HepG2 (cell line): ENCODE measurements at regions not wholly inside any gene's neighbourhood (a gene's known extent, or its start where the extent isn't known, plus 50 kb on each side); places are given as distances from the start of the nearest gene placed in this dataset.

Source experiments
- ATAC-seq: fragments of 200-7000 bp; cut with Tn5 transposase; 3 replicates; pipeline ENCODE4 v1.9.1; 2020; ENCODE audit warnings: mild to moderate bottlenecking, moderate library complexity
- BruUV-seq: library from RNA; stranded (reverse); fragments of 400-500 nt; replicated peaks from 2 replicates; lab custom pipeline; 2021; lab: Mats Ljungman, UMichigan
- CTCF ChIA-PET: fragments of 300-600 bp; formaldehyde crosslinking; extraction: SDS; loops from one replicate; lab custom pipeline; 2021; ENCODE audit warnings: low total read pairs, inconsistent platforms, low intra/inter-chr PET ratio; lab: Yijun Ruan, JAX
- POLR2A ChIA-PET: fragments of 350-600 bp; sonication (Branson Sonifier 250); formaldehyde crosslinking; loops from one replicate; lab custom pipeline; 2020; ENCODE audit warnings: antibody characterized with exemption, inconsistent platforms; lab: Yijun Ruan, JAX
- DNase-seq: peaks from one replicate; pipeline ENCODE4 v3.0.0-alpha.2; 2015; ENCODE audit warnings: low spot score
- FAIRE-seq: peaks from 3 replicates; lab custom pipeline; 2011; peaks lifted over from hg19 to GRCh38; lab: Jason Lieb, UNC
- H2AFZ ChIP-seq: one replicate; pipeline ENCODE4 v1.6.1; 2011; ENCODE audit warnings: low read length, inconsistent platforms
- H3K27ac ChIP-seq: fragments of 300-600 bp; 3 replicates; pipeline ENCODE4 v1.8.0; 2011; ENCODE audit warnings: mixed run types, mild to moderate bottlenecking, mixed read lengths, low read length, inconsistent platforms; ENCODE audit not compliant: insufficient read depth; ENCODE audit errors: extremely low read length
- H3K27me3 ChIP-seq, 2 experiments: fragments of 200-600 bp in 1 of 2; 2 replicates in 1 of 2; 3 replicates in 1 of 2; pipeline versions ENCODE4 v1.6.0 to v1.8.0; 2011; ENCODE audit warnings: low read length in 2 of 2, mild to moderate bottlenecking in 2 of 2, moderate library complexity in 2 of 2, inconsistent platforms in 1 of 2; ENCODE audit not compliant: insufficient read depth in 2 of 2, control insufficient read depth in 1 of 2
- H3K36me3 ChIP-seq, 2 experiments: fragments of 200-600 bp in 1 of 2; replicated peaks in 1 of 2; 2 replicates in 1 of 2; 3 replicates in 1 of 2; pipeline versions ENCODE4 v1.5.1 to v1.8.0; 2011; ENCODE audit warnings: low read length in 2 of 2, inconsistent platforms in 1 of 2; ENCODE audit not compliant: insufficient read depth in 2 of 2, control insufficient read depth in 1 of 2
- H3K4me1 ChIP-seq: 2 replicates; pipeline ENCODE4 v1.5.1; 2012; ENCODE audit warnings: low read length, inconsistent platforms; ENCODE audit not compliant: insufficient read depth
- H3K4me2 ChIP-seq: 2 replicates; pipeline ENCODE4 v1.6.0; 2011; ENCODE audit warnings: low read depth, low read length, inconsistent platforms
- H3K4me3 ChIP-seq, 3 experiments: fragments of 200-600 bp in 1 of 3; sonication (generic), shearing (Covaris generic) in 1 of 3; replicated peaks in 1 of 3; 2 replicates each; pipeline ENCODE4 v1.5.1; 2011 to 2016; ENCODE audit warnings: low read length in 3 of 3, inconsistent platforms in 2 of 3, low read depth in 2 of 3, mild to moderate bottlenecking in 2 of 3, control low read depth in 1 of 3, mixed read lengths in 1 of 3; ENCODE audit not compliant: insufficient read depth in 1 of 3
- H3K79me2 ChIP-seq: one replicate; pipeline ENCODE4 v1.6.1; 2011; ENCODE audit warnings: low read length, inconsistent platforms; ENCODE audit not compliant: insufficient read depth
- H3K9ac ChIP-seq: 2 replicates; pipeline ENCODE4 v1.6.0; 2011; ENCODE audit warnings: mild to moderate bottlenecking, low read depth, low read length, inconsistent platforms; ENCODE audit not compliant: insufficient read depth
- H3K9me3 ChIP-seq: 2 replicates; pipeline ENCODE4 v1.5.1; 2012; ENCODE audit warnings: mild to moderate bottlenecking, low read length
- H4K20me1 ChIP-seq: 2 replicates; pipeline ENCODE4 v1.6.0; 2011; ENCODE audit warnings: inconsistent platforms, mild to moderate bottlenecking, low read length, moderate library complexity; ENCODE audit not compliant: insufficient read depth
- ERF ChIP-seq: IDR thresholded peaks from 2 replicates; pipeline ENCODE4 v1.6.1; 2018; ENCODE audit warnings: missing biosample characterization, missing genetic modification reagents
- ETV5 ChIP-seq: IDR thresholded peaks from 2 replicates; pipeline ENCODE4 v1.6.1; 2018; ENCODE audit warnings: missing biosample characterization, missing genetic modification reagents, inconsistent platforms, borderline replicate concordance
- FOXP1 ChIP-seq, 2 experiments: fragments of 450-650 bp in 1 of 2; IDR thresholded peaks; 2 replicates each; pipeline ENCODE4 v1.6.1; 2017 to 2018; ENCODE audit warnings: antibody characterized with exemption in 1 of 2
- NR2F6 ChIP-seq, 2 experiments: IDR thresholded peaks; 2 replicates each; pipeline ENCODE4 v1.6.1; 2016; ENCODE audit warnings: antibody characterized with exemption in 1 of 2, mild to moderate bottlenecking in 1 of 2
- SALL1 ChIP-seq: sonication (generic); formaldehyde crosslinking; IDR thresholded peaks from 2 replicates; pipeline ENCODE4 v1.8.0; 2022; ENCODE audit warnings: mild to moderate bottlenecking, missing genetic modification reagents
- SIN3B ChIP-seq: fragments of 150-350 bp; IDR thresholded peaks from 2 replicates; pipeline ENCODE4 v1.6.1; 2014; ENCODE audit warnings: low read length
- TAF15 ChIP-seq: fragments of 200-400 bp; formaldehyde crosslinking; IDR thresholded peaks from one replicate; pipeline ENCODE4 v1.6.1; 2018; ENCODE audit warnings: mild to moderate bottlenecking, low read depth, low read length; ENCODE audit not compliant: poor library complexity, severe bottlenecking
- ZFYVE20 ChIP-seq: sonication (generic); formaldehyde crosslinking; IDR thresholded peaks from 2 replicates; pipeline ENCODE4 v1.8.0; 2023; ENCODE audit warnings: low read depth, mild to moderate bottlenecking, moderate library complexity, missing genetic modification reagents, borderline replicate concordance
- ZNF430 ChIP-seq: sonication (generic); formaldehyde crosslinking; IDR thresholded peaks from 2 replicates; pipeline ENCODE4 v1.9.0; 2021; ENCODE audit warnings: mild to moderate bottlenecking, missing genetic modification reagents
- ZNF577 ChIP-seq: sonication (generic); formaldehyde crosslinking; IDR thresholded peaks from 2 replicates; pipeline ENCODE4 v1.4.0; 2020; ENCODE audit warnings: mild to moderate bottlenecking, low read depth, missing genetic modification reagents, borderline replicate concordance
- WGBS: methylation state at CpG from one replicate; pipeline ENCODE4 v1.1.6; 2017; ENCODE audit warnings: low lambda C conversion rate; 5-methylcytosine and 5-hydroxymethylcytosine counted together
- in situ Hi-C: cut with HindIII; loops from 2 replicates; pipeline ENCODE4 v1.10.0; 2017; ENCODE audit warnings: low pct_unique_long_range_greater_than_20kb; ENCODE audit not compliant: extremely low pct_ligation_motif_present
- intact Hi-C: fragments of 100-400 bp; cut with micrococcal nuclease; formaldehyde crosslinking; loops from one replicate; pipeline ENCODE4 v1.10.0; 2022; ENCODE audit not compliant: unreplicated experiment
- TF ChIP-seq, protein P1 (sequence below): sonication (generic); formaldehyde crosslinking; IDR thresholded peaks from 2 replicates; pipeline ENCODE4 v1.4.0; 2020; ENCODE audit warnings: mild to moderate bottlenecking, missing genetic modification reagents
- TF ChIP-seq, protein P2 (sequence below): IDR thresholded peaks from 2 replicates; pipeline ENCODE4 v1.6.1; 2016; ENCODE audit warnings: low read depth
- TF ChIP-seq, protein P3 (sequence below): sonication (generic); formaldehyde crosslinking; IDR thresholded peaks from 2 replicates; pipeline ENCODE4 v1.4.0; 2020; ENCODE audit warnings: missing genetic modification reagents

DNA sequence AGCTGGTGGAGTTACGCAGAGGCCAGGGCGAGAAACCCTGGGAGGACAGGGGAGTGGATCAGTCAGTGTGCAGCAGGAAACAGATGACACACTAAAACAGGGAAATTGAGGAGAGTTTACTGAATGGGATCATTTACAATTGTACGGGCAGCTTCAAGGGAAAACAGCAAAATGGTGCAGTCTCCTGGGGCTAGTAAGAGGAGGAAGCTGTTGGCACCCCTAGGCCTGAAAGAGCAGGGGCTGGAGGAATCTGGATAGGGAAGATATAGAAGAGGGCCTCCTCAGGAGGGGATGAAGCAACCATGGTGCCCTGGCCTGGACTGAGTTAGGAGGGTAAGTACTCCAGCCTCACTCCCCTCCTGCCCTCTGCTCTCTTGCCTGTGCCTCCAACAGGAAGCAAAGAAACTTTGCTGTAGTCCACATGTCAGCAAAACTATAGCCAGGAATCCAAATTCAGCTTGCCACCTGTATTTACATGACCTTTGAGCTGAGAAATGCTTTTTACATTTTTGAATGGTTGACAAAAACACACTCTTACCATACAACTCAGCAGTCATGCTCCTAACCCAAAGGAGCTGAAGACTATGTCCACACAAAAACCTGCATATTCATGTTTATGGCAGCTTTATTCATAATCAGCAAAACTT is 52.3 kb upstream of the OPN4 start:
- no peak overlapping the region for H3K9ac ChIP-seq
- DNase-seq (peak; percentile 63), FAIRE-seq (peak; percentile 57), ATAC-seq (peak; percentile 83)
- H3K4me3 ChIP-seq = no peak overlapping the region
- ChIA-PET CTCF (no interaction called here), POLR2A (no interaction called here)
- no peaks in the 10 kb centered on the region for H3K36me3 ChIP-seq
- H3K79me2 ChIP-seq = no peaks in the 10 kb centered on the region
- in situ Hi-C loops = no loop called here
- H3K9me3 ChIP-seq = no peaks in the 10 kb centered on the region
- 68% methylated on average over 3 of the region's 3 CpGs for WGBS
- BruUV-seq = no TSS peak
- intact Hi-C loops = no loop called here
- no peaks in the 10 kb centered on the region; a peak in 2 of 5 replicates for H3K27me3 ChIP-seq
- H3K27ac ChIP-seq = no peak overlapping the region
- H3K4me1 ChIP-seq = peaks cover 41% of the 10 kb centered on the region
- H2AFZ ChIP-seq = no peak overlapping the region
- peak overlapping the region; percentile 45 for H3K4me2 ChIP-seq
- no peaks in the 10 kb centered on the region for H4K20me1 ChIP-seq
- no peak for TF ChIP-seq ZFYVE20 (CRISPR knock-in tag)
- TF ChIP-seq SALL1 (CRISPR knock-in tag) = peak; percentile 79
- no peak for TF ChIP-seq FOXP1 (IDR thresholded peaks at IDR 0.05)
- TF ChIP-seq FOXP1 (CRISPR knock-in tag; IDR thresholded peaks at IDR 0.05) = peak; percentile 19; the same call in 1 of the 2 replicates
- peak; percentile 50; the same call in 1 of the 2 replicates for TF ChIP-seq ETV5 (CRISPR knock-in tag)
- TF ChIP-seq SIN3B = no peak
- TF ChIP-seq ZNF577 (CRISPR knock-in tag) = no peak
- TF ChIP-seq NR2F6 (IDR thresholded peaks at IDR 0.05) = peak; percentile 48; the same call in 1 of the 2 replicates
- TF ChIP-seq NR2F6 (CRISPR knock-in tag; IDR thresholded peaks at IDR 0.05) = no peak
- TF ChIP-seq ZNF430 (CRISPR knock-in tag) = no peak
- 0 out of 2 replicates have a peak, but pooled peaks have one; percentile 39 for TF ChIP-seq ERF
- TF ChIP-seq, protein P1, sequence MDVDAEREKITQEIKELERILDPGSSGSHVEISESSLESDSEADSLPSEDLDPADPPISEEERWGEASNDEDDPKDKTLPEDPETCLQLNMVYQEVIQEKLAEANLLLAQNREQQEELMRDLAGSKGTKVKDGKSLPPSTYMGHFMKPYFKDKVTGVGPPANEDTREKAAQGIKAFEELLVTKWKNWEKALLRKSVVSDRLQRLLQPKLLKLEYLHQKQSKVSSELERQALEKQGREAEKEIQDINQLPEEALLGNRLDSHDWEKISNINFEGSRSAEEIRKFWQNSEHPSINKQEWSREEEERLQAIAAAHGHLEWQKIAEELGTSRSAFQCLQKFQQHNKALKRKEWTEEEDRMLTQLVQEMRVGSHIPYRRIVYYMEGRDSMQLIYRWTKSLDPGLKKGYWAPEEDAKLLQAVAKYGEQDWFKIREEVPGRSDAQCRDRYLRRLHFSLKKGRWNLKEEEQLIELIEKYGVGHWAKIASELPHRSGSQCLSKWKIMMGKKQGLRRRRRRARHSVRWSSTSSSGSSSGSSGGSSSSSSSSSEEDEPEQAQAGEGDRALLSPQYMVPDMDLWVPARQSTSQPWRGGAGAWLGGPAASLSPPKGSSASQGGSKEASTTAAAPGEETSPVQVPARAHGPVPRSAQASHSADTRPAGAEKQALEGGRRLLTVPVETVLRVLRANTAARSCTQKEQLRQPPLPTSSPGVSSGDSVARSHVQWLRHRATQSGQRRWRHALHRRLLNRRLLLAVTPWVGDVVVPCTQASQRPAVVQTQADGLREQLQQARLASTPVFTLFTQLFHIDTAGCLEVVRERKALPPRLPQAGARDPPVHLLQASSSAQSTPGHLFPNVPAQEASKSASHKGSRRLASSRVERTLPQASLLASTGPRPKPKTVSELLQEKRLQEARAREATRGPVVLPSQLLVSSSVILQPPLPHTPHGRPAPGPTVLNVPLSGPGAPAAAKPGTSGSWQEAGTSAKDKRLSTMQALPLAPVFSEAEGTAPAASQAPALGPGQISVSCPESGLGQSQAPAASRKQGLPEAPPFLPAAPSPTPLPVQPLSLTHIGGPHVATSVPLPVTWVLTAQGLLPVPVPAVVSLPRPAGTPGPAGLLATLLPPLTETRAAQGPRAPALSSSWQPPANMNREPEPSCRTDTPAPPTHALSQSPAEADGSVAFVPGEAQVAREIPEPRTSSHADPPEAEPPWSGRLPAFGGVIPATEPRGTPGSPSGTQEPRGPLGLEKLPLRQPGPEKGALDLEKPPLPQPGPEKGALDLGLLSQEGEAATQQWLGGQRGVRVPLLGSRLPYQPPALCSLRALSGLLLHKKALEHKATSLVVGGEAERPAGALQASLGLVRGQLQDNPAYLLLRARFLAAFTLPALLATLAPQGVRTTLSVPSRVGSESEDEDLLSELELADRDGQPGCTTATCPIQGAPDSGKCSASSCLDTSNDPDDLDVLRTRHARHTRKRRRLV (CRISPR knock-in tag) = no peak
- TF ChIP-seq, protein P2, sequence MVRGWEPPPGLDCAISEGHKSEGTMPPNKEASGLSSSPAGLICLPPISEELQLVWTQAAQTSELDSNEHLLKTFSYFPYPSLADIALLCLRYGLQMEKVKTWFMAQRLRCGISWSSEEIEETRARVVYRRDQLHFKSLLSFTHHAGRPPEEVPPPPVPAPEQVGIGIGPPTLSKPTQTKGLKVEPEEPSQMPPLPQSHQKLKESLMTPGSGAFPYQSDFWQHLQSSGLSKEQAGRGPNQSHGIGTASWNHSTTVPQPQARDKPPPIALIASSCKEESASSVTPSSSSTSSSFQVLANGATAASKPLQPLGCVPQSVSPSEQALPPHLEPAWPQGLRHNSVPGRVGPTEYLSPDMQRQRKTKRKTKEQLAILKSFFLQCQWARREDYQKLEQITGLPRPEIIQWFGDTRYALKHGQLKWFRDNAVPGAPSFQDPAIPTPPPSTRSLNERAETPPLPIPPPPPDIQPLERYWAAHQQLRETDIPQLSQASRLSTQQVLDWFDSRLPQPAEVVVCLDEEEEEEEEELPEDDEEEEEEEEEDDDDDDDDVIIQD = 0 out of 2 replicates have a peak, but pooled peaks have one; percentile 34
- no peak for TF ChIP-seq TAF15
- TF ChIP-seq, protein P3, sequence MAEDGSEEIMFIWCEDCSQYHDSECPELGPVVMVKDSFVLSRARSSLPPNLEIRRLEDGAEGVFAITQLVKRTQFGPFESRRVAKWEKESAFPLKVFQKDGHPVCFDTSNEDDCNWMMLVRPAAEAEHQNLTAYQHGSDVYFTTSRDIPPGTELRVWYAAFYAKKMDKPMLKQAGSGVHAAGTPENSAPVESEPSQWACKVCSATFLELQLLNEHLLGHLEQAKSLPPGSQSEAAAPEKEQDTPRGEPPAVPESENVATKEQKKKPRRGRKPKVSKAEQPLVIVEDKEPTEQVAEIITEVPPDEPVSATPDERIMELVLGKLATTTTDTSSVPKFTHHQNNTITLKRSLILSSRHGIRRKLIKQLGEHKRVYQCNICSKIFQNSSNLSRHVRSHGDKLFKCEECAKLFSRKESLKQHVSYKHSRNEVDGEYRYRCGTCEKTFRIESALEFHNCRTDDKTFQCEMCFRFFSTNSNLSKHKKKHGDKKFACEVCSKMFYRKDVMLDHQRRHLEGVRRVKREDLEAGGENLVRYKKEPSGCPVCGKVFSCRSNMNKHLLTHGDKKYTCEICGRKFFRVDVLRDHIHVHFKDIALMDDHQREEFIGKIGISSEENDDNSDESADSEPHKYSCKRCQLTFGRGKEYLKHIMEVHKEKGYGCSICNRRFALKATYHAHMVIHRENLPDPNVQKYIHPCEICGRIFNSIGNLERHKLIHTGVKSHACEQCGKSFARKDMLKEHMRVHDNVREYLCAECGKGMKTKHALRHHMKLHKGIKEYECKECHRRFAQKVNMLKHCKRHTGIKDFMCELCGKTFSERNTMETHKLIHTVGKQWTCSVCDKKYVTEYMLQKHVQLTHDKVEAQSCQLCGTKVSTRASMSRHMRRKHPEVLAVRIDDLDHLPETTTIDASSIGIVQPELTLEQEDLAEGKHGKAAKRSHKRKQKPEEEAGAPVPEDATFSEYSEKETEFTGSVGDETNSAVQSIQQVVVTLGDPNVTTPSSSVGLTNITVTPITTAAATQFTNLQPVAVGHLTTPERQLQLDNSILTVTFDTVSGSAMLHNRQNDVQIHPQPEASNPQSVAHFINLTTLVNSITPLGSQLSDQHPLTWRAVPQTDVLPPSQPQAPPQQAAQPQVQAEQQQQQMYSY (CRISPR knock-in tag) = no peak
